ENCODE measurements at regions not wholly inside any gene's neighbourhood (a gene's known extent, or its start where the extent isn't known, plus 50 kb on each side); places are given as distances from the start of the nearest gene placed in this dataset.

- Histone ChIP-seq H3K36me3 (replicated peaks) (no peaks in the 10 kb centered on the region), H3K27me3 (replicated peaks) (no peaks in the 10 kb centered on the region), H3K27ac (peak overlapping the region; percentile 25), H3K4me3 (ENCODE audit: low read depth, low read length) (no peak overlapping the region)
- peak; percentile 54 for DNase-seq
- no peak for TF ChIP-seq CTCF (IDR thresholded peaks at IDR 0.05; ENCODE audit: low read depth, low read length, missing control alignments)
- in situ Hi-C loops (cut with HindIII; ENCODE audit: low pct_ligation_motif_present, low sequenced_read_pairs) = no loop called here
Measured at GRCh38 chr3:153614563-153614962, 452.5 kb downstream of the RAP2B start.

DNA sequence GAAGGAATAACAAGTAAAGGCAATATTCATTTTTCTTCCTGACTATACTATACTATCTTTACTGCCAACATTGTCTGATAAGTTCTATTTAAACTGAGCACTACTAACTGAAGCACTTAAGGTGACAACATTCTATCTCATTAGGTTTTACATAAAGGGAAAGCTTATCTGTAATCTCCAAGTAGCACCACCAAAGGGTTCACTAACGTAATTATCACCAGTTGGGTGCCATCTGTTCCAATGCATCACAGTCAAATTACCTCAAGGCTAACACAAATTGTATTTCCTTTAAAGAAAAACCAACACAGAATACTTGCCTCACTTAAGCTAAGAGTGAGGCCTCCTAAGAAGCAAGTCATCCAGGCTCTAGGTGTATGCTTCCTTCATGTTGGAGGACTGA is 453.8 kb downstream of the RAP2B start:
- in situ Hi-C loops (cut with HindIII; ENCODE audit: low pct_ligation_motif_present, low sequenced_read_pairs) = no loop called here
- no peaks in the 10 kb centered on the region for H3K36me3 ChIP-seq (replicated peaks)
- no peaks in the 10 kb centered on the region for H3K27me3 ChIP-seq (replicated peaks)
- TF ChIP-seq CTCF (IDR thresholded peaks at IDR 0.05; ENCODE audit: low read depth, low read length, missing control alignments) = no peak
- H3K4me3 ChIP-seq (ENCODE audit: low read depth, low read length) = no peak overlapping the region
- H3K27ac ChIP-seq = no peak overlapping the region
- no peak for DNase-seq

GRCh38 chr3:153617463-153617862 is 455.4 kb downstream of the RAP2B start:
- Histone ChIP-seq H3K27ac (no peak overlapping the region), H3K36me3 (replicated peaks) (no peaks in the 10 kb centered on the region), H3K4me3 (ENCODE audit: low read depth, low read length) (no peak overlapping the region), H3K27me3 (replicated peaks) (no peaks in the 10 kb centered on the region)
- no peak for TF ChIP-seq CTCF (IDR thresholded peaks at IDR 0.05; ENCODE audit: low read depth, low read length, missing control alignments)
- DNase-seq = no peak
- in situ Hi-C loops (cut with HindIII; ENCODE audit: low pct_ligation_motif_present, low sequenced_read_pairs) = no loop called here

DNA sequence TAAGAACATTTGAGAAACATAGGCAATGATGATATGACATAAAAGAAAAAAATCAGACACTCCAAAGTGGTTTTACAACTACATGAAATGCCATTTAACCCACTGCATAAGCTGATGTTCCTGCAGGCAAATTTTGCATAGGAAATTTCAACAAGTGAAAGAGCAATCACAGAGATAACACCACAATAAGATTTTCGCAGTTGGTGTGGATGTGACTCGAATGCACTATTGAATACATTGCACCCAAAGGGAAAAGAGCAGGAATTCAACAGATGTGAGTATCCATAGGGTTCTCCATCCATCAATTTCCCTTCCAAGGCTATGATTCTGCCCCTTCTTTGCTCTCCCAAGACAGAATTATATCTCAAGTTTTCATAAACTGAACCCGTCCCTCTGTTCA is 456.1 kb downstream of the RAP2B start:
- H3K36me3 ChIP-seq (replicated peaks) = no peaks in the 10 kb centered on the region
- H3K27me3 ChIP-seq (replicated peaks) = no peaks in the 10 kb centered on the region
- in situ Hi-C loops (cut with HindIII; ENCODE audit: low pct_ligation_motif_present, low sequenced_read_pairs) = no loop called here
- DNase-seq = no peak
- no peak for TF ChIP-seq CTCF (IDR thresholded peaks at IDR 0.05; ENCODE audit: low read depth, low read length, missing control alignments)
- no peak overlapping the region for H3K27ac ChIP-seq
- H3K4me3 ChIP-seq (ENCODE audit: low read depth, low read length) = no peak overlapping the region

- H3K27ac ChIP-seq = no peak overlapping the region
- H3K36me3 ChIP-seq (replicated peaks) = no peaks in the 10 kb centered on the region
- in situ Hi-C loops (cut with HindIII; ENCODE audit: low pct_ligation_motif_present, low sequenced_read_pairs) = no loop called here
- no peak for TF ChIP-seq CTCF (IDR thresholded peaks at IDR 0.05; ENCODE audit: low read depth, low read length, missing control alignments)
- DNase-seq = no peak
- no peak overlapping the region for H3K4me3 ChIP-seq (ENCODE audit: low read depth, low read length)
- no peaks in the 10 kb centered on the region for H3K27me3 ChIP-seq (replicated peaks)
Measured at GRCh38 chr3:153619268-153619667, 457.2 kb downstream of the RAP2B start.

DNA sequence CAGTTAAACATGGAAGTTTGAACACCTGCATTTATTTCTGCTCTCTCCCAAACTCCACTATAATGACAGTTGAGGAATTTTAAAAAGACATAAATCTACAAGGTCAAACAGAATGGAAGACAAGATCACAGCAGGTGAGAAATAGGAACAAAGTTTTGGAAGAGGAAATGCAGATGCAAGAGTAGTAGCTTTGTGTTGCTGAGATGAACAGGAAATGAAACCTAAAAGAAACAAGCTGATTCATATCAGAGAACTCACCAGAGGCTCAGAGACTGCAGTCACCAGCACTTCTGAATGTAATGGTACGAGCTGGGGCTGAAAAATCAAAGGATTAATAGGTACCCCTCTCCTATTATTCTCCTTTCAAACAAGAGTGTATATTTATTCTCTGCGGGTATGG is 459.9 kb downstream of the RAP2B start:
- no peak overlapping the region for H3K27ac ChIP-seq
- H3K4me3 ChIP-seq (ENCODE audit: low read depth, low read length) = no peak overlapping the region
- no peaks in the 10 kb centered on the region for H3K36me3 ChIP-seq (replicated peaks)
- no peak for TF ChIP-seq CTCF (IDR thresholded peaks at IDR 0.05; ENCODE audit: low read depth, low read length, missing control alignments)
- no peaks in the 10 kb centered on the region for H3K27me3 ChIP-seq (replicated peaks)
- in situ Hi-C loops (cut with HindIII; ENCODE audit: low pct_ligation_motif_present, low sequenced_read_pairs) = no loop called here
- no peak for DNase-seq
